ENCODE measurements at regions not wholly inside any gene's neighbourhood (a gene's known extent, or its start where the extent isn't known, plus 50 kb on each side); places are given as distances from the start of the nearest gene placed in this dataset.
"Not testable (repeated sequence)": the region's sequence is repeated elsewhere in the genome, so short reads cannot be mapped to it uniquely, and the experiment has no call there.

- DNase-seq (ENCODE audit: low read depth in 2 of 2) = not testable (repeated sequence)
These were observed 140.9 kb upstream of the GOLGA6L4 start for GRCh38 chr15:84094720-84095119.

DNA sequence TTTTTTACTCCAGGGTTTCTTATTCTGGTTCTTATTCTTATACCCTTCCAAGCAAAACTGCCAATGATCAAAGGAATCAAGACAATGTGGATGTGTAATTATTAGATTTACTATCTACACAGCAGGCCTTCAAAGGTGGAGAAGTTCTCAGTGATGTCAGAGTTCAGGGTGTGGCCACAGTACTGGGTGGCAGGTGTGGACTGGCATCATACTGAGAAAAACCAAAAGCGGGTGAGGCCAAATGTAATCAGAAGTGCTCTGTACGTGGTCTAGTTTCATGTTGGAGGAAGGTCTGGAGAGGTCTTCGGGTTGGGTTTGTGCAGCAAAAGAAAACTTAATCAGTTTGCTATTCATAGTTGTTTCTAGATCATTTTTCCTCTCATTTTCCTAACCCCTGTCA lies 138.5 kb upstream of the GOLGA6L4 start:
- not testable (repeated sequence) for DNase-seq (ENCODE audit: low read depth in 2 of 2); H3K4me3 ChIP-seq (replicated peaks in 1 of 2; ENCODE audit: low read depth in 2 of 2, low read length in 2 of 2)

More at GRCh38 chr15:84094720-84095119, 140.9 kb upstream of the GOLGA6L4 start:
- H3K4me3 ChIP-seq (replicated peaks in 1 of 2; ENCODE audit: low read depth in 2 of 2, low read length in 2 of 2) = not testable (repeated sequence)

DNA sequence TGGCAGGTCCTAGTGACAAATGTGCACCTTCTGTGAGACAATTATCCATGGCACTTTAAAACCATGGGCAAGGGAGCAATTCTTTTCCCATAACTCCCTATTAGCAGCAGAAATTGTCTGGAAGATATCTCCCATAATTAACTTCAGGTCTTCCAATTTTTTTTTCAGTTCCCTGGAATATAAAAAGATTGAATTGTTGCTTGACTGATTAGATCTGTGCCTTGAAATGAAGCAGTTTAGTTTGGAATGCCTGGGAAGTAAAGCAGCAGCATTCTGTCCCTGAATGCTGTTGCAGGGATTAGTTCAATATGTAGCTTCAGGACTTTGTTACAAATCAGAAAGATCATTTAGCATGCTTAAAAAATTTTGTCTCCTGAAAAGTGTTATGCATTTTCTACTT lies 137.0 kb upstream of the GOLGA6L4 start:
- no peak for DNase-seq (ENCODE audit: low read depth in 2 of 2)
- TF ChIP-seq CTCF (IDR thresholded peaks at IDR 0.05; ENCODE audit: low read depth, low read length) = no peak
- no peak overlapping the region for H3K4me3 ChIP-seq (replicated peaks in 1 of 2; ENCODE audit: low read depth in 2 of 2, low read length in 2 of 2)

GRCh38 chr15:84099181-84099580 lies 136.4 kb upstream of the GOLGA6L4 start:
- DNase-seq (ENCODE audit: low read depth in 2 of 2) = peak; percentile 47 to 59
- H3K4me3 ChIP-seq (replicated peaks in 1 of 2; ENCODE audit: low read depth in 2 of 2, low read length in 2 of 2) = no peak overlapping the region
- no peak for TF ChIP-seq CTCF (IDR thresholded peaks at IDR 0.05; ENCODE audit: low read depth, low read length)

GRCh38 chr15:84103345-84103744 lies 132.2 kb upstream of the GOLGA6L4 start:
- no peak for TF ChIP-seq CTCF (IDR thresholded peaks at IDR 0.05; ENCODE audit: low read depth, low read length)
- no peak overlapping the region for H3K4me3 ChIP-seq (replicated peaks in 1 of 2; ENCODE audit: low read depth in 2 of 2, low read length in 2 of 2)
- DNase-seq (ENCODE audit: low read depth in 2 of 2) = no peak

DNA sequence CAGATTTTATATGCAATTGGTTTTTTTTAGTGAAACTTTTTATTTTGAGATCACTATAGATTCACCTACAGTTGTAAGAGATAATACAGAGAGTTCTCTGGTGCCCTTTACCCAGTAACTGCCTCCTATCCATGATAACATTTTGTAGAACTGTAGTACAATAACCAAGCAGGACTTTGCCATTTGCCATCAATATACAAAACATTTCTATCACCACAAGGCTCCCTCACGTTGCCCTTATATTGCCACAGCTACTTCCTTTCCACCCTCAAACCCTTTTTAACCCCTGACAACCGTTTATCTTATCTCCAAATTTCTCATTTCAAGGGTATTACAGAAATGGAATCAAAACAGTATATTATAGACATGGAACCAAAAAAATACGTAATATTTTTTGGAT lies 130.7 kb upstream of the GOLGA6L4 start:
- no peak for TF ChIP-seq CTCF (IDR thresholded peaks at IDR 0.05; ENCODE audit: low read depth, low read length)
- no peak overlapping the region for H3K4me3 ChIP-seq (replicated peaks in 1 of 2; ENCODE audit: low read depth in 2 of 2, low read length in 2 of 2)
- no peak for DNase-seq (ENCODE audit: low read depth in 2 of 2)

DNA sequence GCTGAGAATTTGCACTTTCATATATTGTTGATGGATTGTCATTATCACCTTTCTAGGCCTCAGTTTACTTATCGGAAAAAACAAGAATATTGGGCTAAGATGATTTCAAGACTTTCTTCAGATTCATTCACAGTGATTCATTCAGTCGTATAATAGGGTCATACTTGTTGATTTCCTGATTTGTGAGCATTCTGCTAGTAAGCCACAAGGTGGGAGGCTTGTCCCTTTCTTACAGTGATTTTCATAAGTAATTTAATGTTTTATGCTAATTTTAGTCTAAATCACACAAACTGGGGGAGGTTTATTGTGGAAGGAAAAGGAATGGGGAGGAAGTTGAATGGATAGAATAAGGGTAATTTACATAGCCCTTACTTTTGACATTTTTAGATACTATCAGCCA lies 126.8 kb upstream of the GOLGA6L4 start:
- peak; percentile 22 for TF ChIP-seq CTCF (IDR thresholded peaks at IDR 0.05; ENCODE audit: low read depth, low read length)
- no peak overlapping the region for H3K4me3 ChIP-seq (replicated peaks in 1 of 2; ENCODE audit: low read depth in 2 of 2, low read length in 2 of 2)
- peak; percentile 16 to 48 for DNase-seq (ENCODE audit: low read depth in 2 of 2)

- no peak for DNase-seq (ENCODE audit: low read depth in 2 of 2)
- TF ChIP-seq CTCF (IDR thresholded peaks at IDR 0.05; ENCODE audit: low read depth, low read length) = no peak
- H3K4me3 ChIP-seq (replicated peaks in 1 of 2; ENCODE audit: low read depth in 2 of 2, low read length in 2 of 2) = no peak overlapping the region
These were observed 124.0 kb upstream of the GOLGA6L4 start for GRCh38 chr15:84111575-84111974.

All from cardiac fibroblast (primary cell).